Pancreas (tissue), 8 donors: ENCODE measurements at regions not wholly inside any gene's neighbourhood (a gene's known extent, or its start where the extent isn't known, plus 50 kb on each side); places are given as distances from the start of the nearest gene placed in this dataset.

Experiments
- ATAC-seq, 4 donors: fragments of 200-7000 bp; cut with Tn5 transposase; one replicate each; pipeline versions ENCODE4 v1.8.0 to v1.9.1; 2020; ENCODE audit warnings: mild to moderate bottlenecking in 4 of 4, moderate library complexity in 4 of 4
- DNase-seq, 6 donors: peaks; one replicate each; pipeline ENCODE4 v3.0.0-alpha.2; 2020
- FAIRE-seq: peaks from 2 replicates; lab custom pipeline; 2012; peaks lifted over from hg19 to GRCh38; lab: Jason Lieb, UNC
- H3K27ac ChIP-seq, 4 donors: fragments of 200-600 bp; sonication (generic); 1 replicate in 3 of 4; 2 replicates in 1 of 4; pipeline versions ENCODE4 v1.5.0 to v1.8.0; 2020
- H3K27me3 ChIP-seq, 4 donors: fragments of 200-600 bp; one replicate each; pipeline ENCODE4 v1.8.0; 2021
- H3K36me3 ChIP-seq, 3 donors: fragments of 200-600 bp; sonication (generic) in 1 of 3; one replicate each; pipeline versions ENCODE4 v1.5.0 to v1.8.0; 2020 to 2021
- H3K4me1 ChIP-seq, 3 donors: fragments of 200-600 bp; one replicate each; pipeline ENCODE4 v1.8.0; 2021
- H3K4me3 ChIP-seq, 4 donors: fragments of 200-600 bp; sonication (generic) in 2 of 4; one replicate each; pipeline versions ENCODE4 v1.5.0 to v1.8.0; 2020 to 2021
- H3K9me3 ChIP-seq, 4 donors: fragments of 200-600 bp; one replicate each; pipeline ENCODE4 v1.8.0; 2021
- CTCF ChIP-seq, 4 donors: fragments of 200-600 bp; sonication (generic) in 3 of 4; IDR thresholded peaks; one replicate each; pipeline versions ENCODE4 v1.5.0 to v1.8.0; 2021; ENCODE audit warnings: antibody characterized with exemption in 4 of 4
- intact Hi-C, 3 donors: fragments of 100-400 bp; cut with DNase I; formaldehyde crosslinking; loops; one replicate each; pipeline versions ENCODE4 v1.11.1 to v1.14.2; 2022
- donor health status: DM: no; HTN: no; CAD: no; lungs with moderate emphysema.
- donor health status: DM: no; HTN: no; CAD: no.
- donor health status: control.
- donor health status: control.
- donor health status: DM: yes; HTN: yes; CAD: no.
- donor health status: DM: no; HTN: no; CAD: no.
- donor health status: DM: no; HTN: no; CAD: no.
- donor health status: DM: yes; HTN: yes; CAD: no.

GRCh38 chr4:137583671-137584070 lies 51.4 kb upstream of the PCDH18 start:
- ATAC-seq (no peak), FAIRE-seq (no peak), DNase-seq (no peak)
- Histone ChIP-seq H3K36me3 (no peaks in the 10 kb centered on the region), H3K27me3 (no peaks in the 10 kb centered on the region), H3K4me3 (no peak overlapping the region), H3K9me3 (no peaks in the 10 kb centered on the region), H3K4me1 (no peaks in the 10 kb centered on the region), H3K27ac (no peak overlapping the region)
- intact Hi-C loops: no loop called here
- TF ChIP-seq CTCF (IDR thresholded peaks at IDR 0.05): no peak
